Esophagus squamous epithelium (tissue), 4 donors: ENCODE measurements at regions not wholly inside any gene's neighbourhood (a gene's known extent, or its start where the extent isn't known, plus 50 kb on each side); places are given as distances from the start of the nearest gene placed in this dataset.

Experiments used
- CTCF ChIP-seq, 6 experiments: fragments of 450-650 bp in 4 of 6; fragments of 200-600 bp in 2 of 6; sonication (generic) in 2 of 6; IDR thresholded peaks; one replicate each; pipeline ENCODE4 v1.5.1; 2016 to 2019; ENCODE audit warnings: antibody characterized with exemption in 6 of 6, mild to moderate bottlenecking in 4 of 6, moderate library complexity in 4 of 6
- POLR2A ChIP-seq, 4 donors: fragments of 450-650 bp; IDR thresholded peaks; one replicate each; pipeline ENCODE4 v1.6.1; 2017; ENCODE audit warnings: antibody characterized with exemption in 4 of 4, mild to moderate bottlenecking in 4 of 4, moderate library complexity in 3 of 4

- TF ChIP-seq CTCF (IDR thresholded peaks at IDR 0.05) = no peak
- no peak for TF ChIP-seq POLR2A (IDR thresholded peaks at IDR 0.05)
Measured at GRCh38 chr17:36877771-36878170, 59.5 kb upstream of the LHX1 start.
